ENCODE measurements at regions not wholly inside any gene's neighbourhood (a gene's known extent, or its start where the extent isn't known, plus 50 kb on each side); places are given as distances from the start of the nearest gene placed in this dataset.

- ChIA-PET CTCF (no interaction called here), POLR2A (ENCODE audit: low non-redundant PET) (no interaction called here)
Observed at GRCh38 chr16:79848719-79849118, 248.2 kb upstream of the MAF start.

GRCh38 chr16:79847569-79847968 is 247.0 kb upstream of the MAF start:
- Histone ChIP-seq H3K27me3 (replicated peaks; ENCODE audit: insufficient read depth, low read depth, low read length, poor library complexity) (no peaks in the 10 kb centered on the region), H3K4me3 (ENCODE audit: low read depth, low read length, poor library complexity, severe bottlenecking) (no peak overlapping the region), H3K9me3 (ENCODE audit: low read depth, low read length, poor library complexity, severe bottlenecking) (no peaks in the 10 kb centered on the region), H3K4me1 (ENCODE audit: insufficient read depth, low read length, poor library complexity, severe bottlenecking) (no peaks in the 10 kb centered on the region), H3K27ac (ENCODE audit: low read depth, low read length, poor library complexity, severe bottlenecking) (no peak overlapping the region), H3K36me3 (ENCODE audit: insufficient read depth, low read length, poor library complexity, severe bottlenecking) (no peaks in the 10 kb centered on the region)
- no TSS peak for BruUV-seq (replicated peaks)
- TF ChIP-seq, protein P1, sequence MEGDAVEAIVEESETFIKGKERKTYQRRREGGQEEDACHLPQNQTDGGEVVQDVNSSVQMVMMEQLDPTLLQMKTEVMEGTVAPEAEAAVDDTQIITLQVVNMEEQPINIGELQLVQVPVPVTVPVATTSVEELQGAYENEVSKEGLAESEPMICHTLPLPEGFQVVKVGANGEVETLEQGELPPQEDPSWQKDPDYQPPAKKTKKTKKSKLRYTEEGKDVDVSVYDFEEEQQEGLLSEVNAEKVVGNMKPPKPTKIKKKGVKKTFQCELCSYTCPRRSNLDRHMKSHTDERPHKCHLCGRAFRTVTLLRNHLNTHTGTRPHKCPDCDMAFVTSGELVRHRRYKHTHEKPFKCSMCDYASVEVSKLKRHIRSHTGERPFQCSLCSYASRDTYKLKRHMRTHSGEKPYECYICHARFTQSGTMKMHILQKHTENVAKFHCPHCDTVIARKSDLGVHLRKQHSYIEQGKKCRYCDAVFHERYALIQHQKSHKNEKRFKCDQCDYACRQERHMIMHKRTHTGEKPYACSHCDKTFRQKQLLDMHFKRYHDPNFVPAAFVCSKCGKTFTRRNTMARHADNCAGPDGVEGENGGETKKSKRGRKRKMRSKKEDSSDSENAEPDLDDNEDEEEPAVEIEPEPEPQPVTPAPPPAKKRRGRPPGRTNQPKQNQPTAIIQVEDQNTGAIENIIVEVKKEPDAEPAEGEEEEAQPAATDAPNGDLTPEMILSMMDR (conservative IDR thresholded peaks at IDR 0.05; ENCODE audit: low read depth, low read length): no peak
- TF ChIP-seq EZH2 (IDR thresholded peaks at IDR 0.05; ENCODE audit: borderline replicate concordance, low read depth, low read length, poor library complexity, severe bottlenecking): no peak
- intact Hi-C loops (cut with micrococcal nuclease; ENCODE audit: unreplicated experiment): no loop called here
- DNase-seq (ENCODE audit: low spot score): no peak
- ChIA-PET POLR2A (ENCODE audit: low non-redundant PET) (no interaction called here), CTCF (no interaction called here)

More at GRCh38 chr16:79848719-79849118, 248.2 kb upstream of the MAF start:
- intact Hi-C loops (cut with micrococcal nuclease; ENCODE audit: unreplicated experiment): no loop called here
- no peak overlapping the region for H3K4me3 ChIP-seq (ENCODE audit: low read depth, low read length, poor library complexity, severe bottlenecking)
- no peaks in the 10 kb centered on the region for H3K9me3 ChIP-seq (ENCODE audit: low read depth, low read length, poor library complexity, severe bottlenecking)
- H3K4me1 ChIP-seq (ENCODE audit: insufficient read depth, low read length, poor library complexity, severe bottlenecking): no peaks in the 10 kb centered on the region
- H3K36me3 ChIP-seq (ENCODE audit: insufficient read depth, low read length, poor library complexity, severe bottlenecking): no peaks in the 10 kb centered on the region
- DNase-seq (ENCODE audit: low spot score): no peak
- TF ChIP-seq EZH2 (IDR thresholded peaks at IDR 0.05; ENCODE audit: borderline replicate concordance, low read depth, low read length, poor library complexity, severe bottlenecking): no peak
- TF ChIP-seq, protein P1 (conservative IDR thresholded peaks at IDR 0.05; ENCODE audit: low read depth, low read length): no peak
- no peak overlapping the region for H3K27ac ChIP-seq (ENCODE audit: low read depth, low read length, poor library complexity, severe bottlenecking)
- no TSS peak for BruUV-seq (replicated peaks)
- H3K27me3 ChIP-seq (replicated peaks; ENCODE audit: insufficient read depth, low read depth, low read length, poor library complexity): no peaks in the 10 kb centered on the region

- CTCF ChIA-PET: no interaction called here
- no TSS peak for BruUV-seq (replicated peaks)
Observed at GRCh38 chr16:79847101-79847500, 246.6 kb upstream of the MAF start.

More at GRCh38 chr16:79847101-79847500, 246.6 kb upstream of the MAF start:
- Histone ChIP-seq H3K27me3 (replicated peaks; ENCODE audit: insufficient read depth, low read depth, low read length, poor library complexity) (no peaks in the 10 kb centered on the region), H3K36me3 (ENCODE audit: insufficient read depth, low read length, poor library complexity, severe bottlenecking) (no peaks in the 10 kb centered on the region), H3K9me3 (ENCODE audit: low read depth, low read length, poor library complexity, severe bottlenecking) (no peaks in the 10 kb centered on the region), H3K4me1 (ENCODE audit: insufficient read depth, low read length, poor library complexity, severe bottlenecking) (no peaks in the 10 kb centered on the region), H3K4me3 (ENCODE audit: low read depth, low read length, poor library complexity, severe bottlenecking) (no peak overlapping the region), H3K27ac (ENCODE audit: low read depth, low read length, poor library complexity, severe bottlenecking) (no peak overlapping the region)
- POLR2A ChIA-PET (ENCODE audit: low non-redundant PET): no interaction called here
- no peak for TF ChIP-seq EZH2 (IDR thresholded peaks at IDR 0.05; ENCODE audit: borderline replicate concordance, low read depth, low read length, poor library complexity, severe bottlenecking)
- TF ChIP-seq, protein P1 (conservative IDR thresholded peaks at IDR 0.05; ENCODE audit: low read depth, low read length): no peak
- DNase-seq (ENCODE audit: low spot score): no peak
- intact Hi-C loops (cut with micrococcal nuclease; ENCODE audit: unreplicated experiment): no loop called here
